Muscle layer of colon (tissue), 2 donors: ENCODE measurements at regions not wholly inside any gene's neighbourhood (a gene's known extent, or its start where the extent isn't known, plus 50 kb on each side); places are given as distances from the start of the nearest gene placed in this dataset.
"Not testable (repeated sequence)": the region's sequence is repeated elsewhere in the genome, so short reads cannot be mapped to it uniquely, and the experiment has no call there.

ENCODE experiments used
- H3K27ac ChIP-seq: one replicate; pipeline ENCODE4 v1.7.0; 2013; ENCODE audit warnings: low read depth, mild to moderate bottlenecking, low read length, moderate library complexity
- H3K27me3 ChIP-seq, 2 donors: one replicate each; pipeline ENCODE4 v1.7.0; 2013; ENCODE audit warnings: low read length in 2 of 2, mild to moderate bottlenecking in 2 of 2; ENCODE audit not compliant: insufficient read depth in 2 of 2, control insufficient read depth in 1 of 2
- H3K36me3 ChIP-seq: one replicate; pipeline ENCODE4 v1.7.0; 2013; ENCODE audit warnings: mild to moderate bottlenecking, low read length; ENCODE audit not compliant: insufficient read depth
- H3K4me1 ChIP-seq: one replicate; pipeline ENCODE4 v1.7.0; 2013; ENCODE audit warnings: mild to moderate bottlenecking, low read length; ENCODE audit not compliant: insufficient read depth
- H3K4me3 ChIP-seq, 2 donors: one replicate each; pipeline ENCODE4 v1.7.0; 2013; ENCODE audit warnings: low read length in 2 of 2, low read depth in 1 of 2, mild to moderate bottlenecking in 1 of 2, moderate library complexity in 1 of 2
- H3K9ac ChIP-seq: one replicate; pipeline ENCODE4 v1.7.0; 2013; ENCODE audit warnings: low read length
- H3K9me3 ChIP-seq: one replicate; pipeline ENCODE4 v1.7.0; 2013; ENCODE audit warnings: mild to moderate bottlenecking, low read length
- donor health status: abdominal sarcoma.
- donor health status: Adenocarcinoma of cecum.

DNA sequence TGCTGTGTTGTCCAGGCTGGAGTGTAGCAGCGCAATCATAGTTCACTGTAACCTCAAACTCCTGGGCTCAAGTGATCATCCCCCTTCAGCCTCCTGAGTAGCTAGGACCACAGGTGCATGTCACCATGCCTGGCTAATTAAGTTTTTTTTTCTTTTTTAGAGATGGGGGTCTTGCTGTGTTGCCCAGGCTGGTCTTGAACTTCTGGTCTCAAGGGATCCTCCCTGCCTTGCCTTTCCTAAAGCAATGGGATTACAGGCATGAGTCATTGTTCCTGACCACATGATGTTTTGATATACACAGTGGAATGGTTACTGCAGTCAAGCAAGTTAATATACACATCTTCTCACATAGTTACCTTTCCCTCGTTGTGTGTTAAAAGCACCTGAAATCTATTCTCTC lies 140.3 kb downstream of the GPR85 start:
- Histone ChIP-seq H3K27me3 (no peaks in the 10 kb centered on the region), H3K27ac (no peak overlapping the region), H3K4me3 (no peak overlapping the region), H3K9ac (no peak overlapping the region), H3K36me3 (no peaks in the 10 kb centered on the region), H3K4me1 (no peaks in the 10 kb centered on the region), H3K9me3 (no peaks in the 10 kb centered on the region)

- Histone ChIP-seq H3K36me3 (no peaks in the 10 kb centered on the region), H3K27me3 (no peaks in the 10 kb centered on the region), H3K4me3 (no peak overlapping the region), H3K9me3 (no peaks in the 10 kb centered on the region), H3K4me1 (no peaks in the 10 kb centered on the region), H3K27ac (no peak overlapping the region), H3K9ac (no peak overlapping the region)
Measured at GRCh38 chr7:112945046-112945445, 141.6 kb downstream of the GPR85 start.

DNA sequence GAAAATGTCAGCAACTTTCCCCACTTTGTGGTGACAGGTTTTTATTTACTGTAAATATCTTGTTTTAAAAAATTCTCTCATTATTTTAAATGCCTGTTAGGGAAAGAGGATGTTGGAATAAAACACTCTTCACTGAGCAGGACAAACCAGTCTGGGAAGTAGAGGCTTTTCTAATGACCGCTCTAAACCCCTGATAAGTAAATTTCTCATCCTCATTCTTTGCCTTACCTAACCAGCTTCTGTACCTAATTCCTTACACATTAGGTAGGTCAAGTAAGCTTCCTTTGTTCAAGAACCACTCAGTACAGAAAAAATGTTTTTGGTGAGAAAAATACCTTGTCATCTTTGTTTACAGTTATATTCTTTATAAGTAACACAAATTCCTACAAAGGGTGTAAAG lies 143.6 kb downstream of the GPR85 start:
- H3K9me3 ChIP-seq = no peaks in the 10 kb centered on the region
- H3K9ac ChIP-seq = no peak overlapping the region
- H3K27ac ChIP-seq = no peak overlapping the region
- H3K4me3 ChIP-seq = no peak overlapping the region
- H3K4me1 ChIP-seq = peaks cover 7% of the 10 kb centered on the region
- H3K36me3 ChIP-seq = no peaks in the 10 kb centered on the region
- no peaks in the 10 kb centered on the region for H3K27me3 ChIP-seq

DNA sequence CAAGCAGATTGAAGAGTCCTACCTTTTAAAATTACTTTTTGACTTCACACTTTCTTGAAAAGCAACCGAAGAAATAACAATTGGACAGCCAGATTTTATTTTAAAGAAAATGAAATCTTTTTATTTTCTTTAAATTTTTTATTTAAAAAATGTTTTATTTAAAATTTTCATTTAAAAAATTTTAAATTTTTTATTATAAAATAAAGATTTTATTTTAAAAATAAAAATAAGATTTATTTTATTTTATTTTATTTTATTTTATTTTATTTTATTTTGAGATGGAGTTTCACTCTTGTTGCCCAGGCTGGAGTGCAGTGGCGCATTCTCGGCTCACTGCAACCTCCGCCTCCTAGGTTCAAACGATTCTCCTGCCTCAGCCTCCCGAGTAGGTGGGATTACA lies 144.5 kb downstream of the GPR85 start:
- H3K36me3 ChIP-seq, H3K27me3 ChIP-seq, H3K4me3 ChIP-seq, H3K9ac ChIP-seq, H3K9me3 ChIP-seq, H3K27ac ChIP-seq: not testable (repeated sequence)
- peaks cover 15% of the 10 kb centered on the region for H3K4me1 ChIP-seq

DNA sequence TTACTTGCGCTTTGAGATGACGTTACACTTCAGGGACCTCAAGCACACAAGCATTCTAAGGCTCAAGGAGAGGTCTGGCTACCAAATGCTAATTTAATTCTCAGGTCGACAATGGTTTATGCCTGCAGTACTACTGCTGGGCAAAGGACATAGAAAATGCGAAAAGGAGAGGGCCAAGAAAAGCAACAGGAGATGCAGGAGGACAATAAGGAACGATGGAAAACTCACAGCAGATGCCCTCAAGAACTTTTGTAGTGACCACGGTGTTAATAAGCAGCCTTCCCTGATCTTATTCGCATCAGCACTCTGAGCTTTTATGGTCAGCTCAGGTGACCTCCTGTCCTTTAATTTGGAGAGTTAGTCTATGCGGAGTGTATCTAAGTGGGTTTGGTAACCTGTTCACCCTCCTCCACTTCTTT lies 146.3 kb downstream of the GPR85 start:
- Histone ChIP-seq H3K4me1 (peaks cover 19% of the 10 kb centered on the region), H3K27me3 (no peaks in the 10 kb centered on the region), H3K27ac (peak overlapping the region; percentile 88), H3K36me3 (no peaks in the 10 kb centered on the region), H3K9me3 (no peaks in the 10 kb centered on the region), H3K9ac (peak overlapping the region; percentile 61), H3K4me3 (peak overlapping the region; percentile 53 to 78)

- Histone ChIP-seq H3K4me3 (peak overlapping the region; percentile 70 to 78), H3K27ac (peak overlapping the region; percentile 88), H3K27me3 (no peaks in the 10 kb centered on the region), H3K9ac (peak overlapping the region; percentile 61), H3K9me3 (no peaks in the 10 kb centered on the region), H3K4me1 (peaks cover 19% of the 10 kb centered on the region), H3K36me3 (no peaks in the 10 kb centered on the region)
Measured at GRCh38 chr7:112939574-112940313, 146.9 kb downstream of the GPR85 start.

DNA sequence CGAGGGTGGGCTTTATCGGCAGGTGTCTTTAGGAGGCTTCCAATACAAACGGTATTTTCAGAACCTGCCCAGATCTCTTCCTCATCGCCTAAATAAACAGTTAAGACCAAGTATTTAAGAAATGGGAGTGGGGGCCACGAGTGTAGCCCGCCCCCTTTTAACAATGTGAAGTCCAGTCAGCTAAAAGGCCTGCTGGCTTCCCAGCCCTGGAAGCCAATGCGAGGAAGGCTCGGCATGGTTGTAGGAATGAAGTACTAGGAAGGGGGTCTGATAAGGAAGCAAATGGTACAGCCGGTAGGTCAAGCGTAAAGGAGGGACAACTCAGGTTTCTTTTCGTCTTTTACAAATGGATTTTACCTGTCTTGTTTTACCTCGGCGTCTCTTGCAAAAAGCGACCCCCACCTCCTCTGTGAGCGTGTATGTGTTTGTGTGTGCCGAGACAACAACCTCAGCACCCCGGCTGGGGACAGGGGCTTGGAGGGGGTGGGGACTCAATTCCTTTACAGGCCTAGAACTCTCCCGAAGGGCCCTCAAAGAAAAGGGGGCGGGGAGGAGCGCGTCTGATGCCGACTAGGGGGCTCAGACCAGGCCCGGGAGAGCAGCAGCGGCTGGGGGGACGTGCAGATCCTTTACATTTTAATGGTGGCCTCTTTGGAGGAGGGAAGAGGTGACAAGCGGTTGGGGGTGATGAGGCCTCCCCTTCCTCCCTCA lies 147.6 kb downstream of the GPR85 start:
- no peaks in the 10 kb centered on the region for H3K9me3 ChIP-seq
- H3K4me1 ChIP-seq = peaks cover 19% of the 10 kb centered on the region
- peak overlapping the region; percentile 70 to 76 for H3K4me3 ChIP-seq
- peak overlapping the region; percentile 54 for H3K27ac ChIP-seq
- H3K27me3 ChIP-seq = no peaks in the 10 kb centered on the region
- H3K36me3 ChIP-seq = no peaks in the 10 kb centered on the region
- peak overlapping the region; percentile 59 for H3K9ac ChIP-seq

GRCh38 chr7:112937651-112938415 lies 147.6 kb upstream of the TMEM168 start:
- Histone ChIP-seq H3K27me3 (no peaks in the 10 kb centered on the region), H3K4me1 (peaks cover 19% of the 10 kb centered on the region), H3K4me3 (peak overlapping the region; percentile 70 to 76), H3K36me3 (no peaks in the 10 kb centered on the region), H3K9me3 (no peaks in the 10 kb centered on the region), H3K27ac (no peak overlapping the region), H3K9ac (peak overlapping the region; percentile 59)

DNA sequence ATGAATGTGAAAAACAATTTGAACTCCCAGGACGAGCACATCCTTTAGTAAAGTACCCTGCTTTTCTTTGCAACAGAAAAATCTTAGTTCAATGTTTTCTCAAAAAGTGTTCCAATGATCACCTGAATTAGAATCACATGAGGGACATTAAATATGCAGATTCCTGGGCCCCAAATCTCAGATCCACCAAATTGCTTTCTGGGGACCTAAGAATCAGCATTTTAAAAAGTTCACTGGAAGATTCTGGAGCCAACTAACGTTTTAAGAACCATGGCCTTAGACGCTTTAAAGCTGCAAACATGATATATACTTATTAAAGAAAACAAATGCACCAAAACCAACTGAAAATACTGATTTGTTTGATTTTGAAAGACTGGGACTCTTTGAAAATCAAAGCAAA lies 143.4 kb upstream of the TMEM168 start:
- H3K9me3 ChIP-seq = no peaks in the 10 kb centered on the region
- no peak overlapping the region for H3K27ac ChIP-seq
- no peak overlapping the region for H3K9ac ChIP-seq
- no peak overlapping the region for H3K4me3 ChIP-seq
- no peaks in the 10 kb centered on the region for H3K36me3 ChIP-seq
- H3K4me1 ChIP-seq = peaks cover 23% of the 10 kb centered on the region
- no peaks in the 10 kb centered on the region for H3K27me3 ChIP-seq

- H3K4me3 ChIP-seq = no peak overlapping the region
- no peaks in the 10 kb centered on the region for H3K27me3 ChIP-seq
- no peaks in the 10 kb centered on the region for H3K9me3 ChIP-seq
- no peaks in the 10 kb centered on the region for H3K36me3 ChIP-seq
- H3K4me1 ChIP-seq = peaks cover 5% of the 10 kb centered on the region
- H3K9ac ChIP-seq = no peak overlapping the region
- H3K27ac ChIP-seq = no peak overlapping the region
Measured at GRCh38 chr7:112930787-112931186, 140.6 kb upstream of the TMEM168 start.

DNA sequence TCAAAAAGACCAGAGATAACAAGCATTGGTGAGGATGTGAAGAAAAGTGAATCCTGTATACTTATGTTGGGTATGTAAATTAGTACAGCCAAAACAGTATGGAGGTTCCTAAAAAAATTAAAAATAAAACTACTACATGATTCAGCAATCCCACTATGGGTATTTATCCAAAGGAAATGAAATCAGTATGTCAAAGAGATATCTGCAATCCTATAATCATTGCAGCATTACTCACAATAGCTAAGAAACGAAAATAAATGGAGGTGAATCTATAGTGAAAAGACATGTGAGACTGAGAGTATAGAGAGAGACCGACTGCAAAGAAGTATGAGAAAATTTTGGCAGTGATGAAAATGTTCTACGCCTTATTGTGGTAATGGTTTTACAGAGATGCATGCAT lies 139.2 kb upstream of the TMEM168 start:
- Histone ChIP-seq H3K9me3 (no peaks in the 10 kb centered on the region), H3K9ac (no peak overlapping the region), H3K4me3 (no peak overlapping the region), H3K36me3 (no peaks in the 10 kb centered on the region), H3K27me3 (no peaks in the 10 kb centered on the region), H3K4me1 (peaks cover 5% of the 10 kb centered on the region), H3K27ac (no peak overlapping the region)
